Osteocyte (in vitro differentiated cells): ENCODE measurements at regions not wholly inside any gene's neighbourhood (a gene's known extent, or its start where the extent isn't known, plus 50 kb on each side); places are given as distances from the start of the nearest gene placed in this dataset.

Experiments
- DNase-seq: peaks from one replicate; pipeline ENCODE4 v3.0.0; 2021; ENCODE audit warnings: mixed read lengths; ENCODE audit not compliant: unreplicated experiment; ENCODE audit errors: extremely low spot score
- H3K27ac Mint-ChIP-seq: one replicate; pipeline ENCODE4 v1.8.0; 2021; ENCODE audit warnings: mild to moderate bottlenecking, mixed read lengths; ENCODE audit not compliant: unreplicated experiment
- H3K27me3 Mint-ChIP-seq: one replicate; pipeline ENCODE4 v1.8.0; 2021; ENCODE audit warnings: mixed read lengths; ENCODE audit not compliant: unreplicated experiment
- H3K36me3 Mint-ChIP-seq: one replicate; pipeline ENCODE4 v1.8.0; 2021; ENCODE audit warnings: mixed read lengths; ENCODE audit not compliant: unreplicated experiment
- H3K4me1 Mint-ChIP-seq: one replicate; pipeline ENCODE4 v1.8.0; 2021; ENCODE audit warnings: mixed read lengths; ENCODE audit not compliant: unreplicated experiment
- H3K4me3 Mint-ChIP-seq: one replicate; pipeline ENCODE4 v1.8.0; 2021; ENCODE audit warnings: mild to moderate bottlenecking, moderate library complexity, mixed read lengths; ENCODE audit not compliant: unreplicated experiment
- H3K9me3 Mint-ChIP-seq: one replicate; pipeline ENCODE4 v1.8.0; 2021; ENCODE audit warnings: mixed read lengths; ENCODE audit not compliant: unreplicated experiment
- CTCF ChIP-seq: fragments of 200-600 bp; sonication (generic); IDR thresholded peaks from 2 replicates; pipeline ENCODE4 v1.5.0; 2021; ENCODE audit warnings: antibody characterized with exemption, mild to moderate bottlenecking, moderate library complexity

DNA sequence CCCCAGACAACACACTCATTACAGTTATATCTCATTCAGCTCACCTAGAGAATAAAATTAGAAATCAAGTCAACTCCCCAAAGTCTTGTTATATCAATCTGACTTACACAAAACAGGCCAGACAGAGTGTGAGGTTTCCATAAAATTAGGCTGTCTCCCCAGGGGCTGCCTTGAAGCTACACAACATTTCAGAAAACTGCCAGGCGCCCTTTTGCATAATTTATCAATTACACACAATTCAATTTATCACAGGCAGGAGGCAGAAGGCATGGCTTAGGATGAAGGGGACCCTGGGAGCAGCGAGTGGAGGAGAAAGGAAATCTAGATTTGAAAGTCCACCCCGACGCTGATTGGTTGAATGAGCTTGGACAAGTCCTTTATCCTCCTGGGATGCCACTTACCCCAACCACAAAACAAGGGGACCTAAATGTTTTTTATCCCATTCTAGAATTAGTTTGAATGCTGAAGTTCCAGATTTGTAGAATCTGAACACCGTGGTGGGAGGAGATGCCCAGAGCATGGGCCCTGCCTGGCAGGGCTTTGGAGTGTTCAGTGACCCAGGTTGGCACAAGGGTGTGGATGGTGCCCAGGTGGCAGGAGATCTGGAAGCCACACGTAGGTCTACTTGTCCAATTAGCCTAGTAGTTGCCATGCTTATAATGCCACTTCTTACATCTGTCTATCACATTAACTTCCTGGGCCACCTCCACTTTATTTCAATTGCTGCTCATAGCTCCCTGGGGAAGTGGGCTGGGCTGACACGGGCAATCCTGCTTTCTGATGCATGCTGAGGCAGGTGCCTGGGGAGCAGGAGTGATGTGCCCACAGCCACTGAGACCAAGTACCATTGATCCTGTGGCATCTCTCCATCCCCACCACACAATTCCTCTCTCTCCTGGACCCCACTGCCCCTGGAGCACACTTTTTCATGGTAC lies 119.8 kb upstream of the TLE3 start:
- peaks cover 3% of the 10 kb centered on the region for H3K4me1 Mint-ChIP-seq
- H3K4me3 Mint-ChIP-seq, result no peak overlapping the region
- TF ChIP-seq CTCF, result no peak
- H3K36me3 Mint-ChIP-seq, result no peaks in the 10 kb centered on the region
- no peaks in the 10 kb centered on the region for H3K9me3 Mint-ChIP-seq
- H3K27ac Mint-ChIP-seq, result no peak overlapping the region
- DNase-seq, result no peak
- H3K27me3 Mint-ChIP-seq, result peaks cover 48% of the 10 kb centered on the region

DNA sequence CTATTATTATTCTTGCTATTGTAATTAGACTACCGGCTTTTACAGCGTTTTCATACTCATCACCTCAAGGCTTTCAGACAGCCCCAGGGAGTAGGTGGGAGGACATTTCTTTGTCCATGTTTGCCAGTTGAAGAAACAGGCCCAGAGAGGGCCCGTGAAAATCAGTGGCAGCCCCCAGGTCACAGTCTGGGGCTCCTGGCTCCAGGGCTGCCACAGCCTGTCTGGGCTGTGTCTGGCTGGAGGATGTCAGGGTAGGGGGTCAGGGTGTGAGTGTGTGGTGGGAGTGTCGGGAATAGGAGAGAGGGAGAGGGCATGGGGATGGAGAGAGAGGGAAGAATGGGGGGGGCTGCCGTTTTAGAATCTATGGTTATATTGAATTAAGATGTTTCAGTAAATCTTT lies 118.2 kb upstream of the TLE3 start:
- Mint-ChIP-seq H3K36me3 (no peaks in the 10 kb centered on the region), H3K4me3 (no peak overlapping the region), H3K27me3 (peaks cover 43% of the 10 kb centered on the region), H3K4me1 (peaks cover 3% of the 10 kb centered on the region), H3K27ac (no peak overlapping the region), H3K9me3 (no peaks in the 10 kb centered on the region)
- DNase-seq, result no peak
- TF ChIP-seq CTCF, result no peak

DNA sequence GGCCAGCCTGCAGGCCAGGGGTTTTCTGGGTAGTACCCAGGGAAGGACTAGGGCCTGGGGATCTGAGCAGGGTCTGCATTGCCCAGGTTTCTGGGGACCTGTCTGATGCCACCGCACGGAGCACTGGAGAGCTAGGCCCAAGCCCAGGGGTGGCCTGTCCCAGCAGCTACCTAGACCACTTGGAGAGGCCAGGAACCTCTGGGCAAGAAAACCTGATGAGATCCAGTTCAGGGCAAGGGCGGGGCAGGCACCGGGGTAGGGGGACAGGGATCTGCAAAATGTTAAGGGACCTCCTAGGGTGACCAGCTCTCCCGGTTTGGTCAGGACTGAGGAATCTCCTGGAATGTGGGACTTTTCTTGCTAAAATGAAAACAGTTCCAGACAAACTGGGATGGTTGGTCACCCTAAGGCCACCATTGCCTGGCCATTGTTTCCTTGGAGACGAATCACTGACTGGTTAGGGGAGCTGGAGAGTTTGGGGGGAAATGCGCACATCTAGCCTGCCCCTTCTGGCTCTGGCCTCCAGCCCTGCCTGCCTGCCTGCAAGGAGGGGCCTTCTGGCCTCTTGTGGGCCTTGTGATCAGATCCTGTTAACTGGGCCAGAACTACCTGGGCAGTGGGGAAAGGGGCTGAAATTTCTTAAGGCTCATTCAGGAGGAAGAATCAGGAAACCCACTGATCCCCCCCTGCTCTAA lies 117.4 kb upstream of the TLE3 start:
- H3K36me3 Mint-ChIP-seq, result no peaks in the 10 kb centered on the region
- H3K27me3 Mint-ChIP-seq, result peaks cover 43% of the 10 kb centered on the region
- peaks cover 3% of the 10 kb centered on the region for H3K4me1 Mint-ChIP-seq
- H3K4me3 Mint-ChIP-seq, result no peak overlapping the region
- DNase-seq, result no peak
- no peaks in the 10 kb centered on the region for H3K9me3 Mint-ChIP-seq
- no peak for TF ChIP-seq CTCF
- H3K27ac Mint-ChIP-seq, result no peak overlapping the region

- Mint-ChIP-seq H3K36me3 (no peaks in the 10 kb centered on the region), H3K4me3 (no peak overlapping the region), H3K27me3 (peaks cover 47% of the 10 kb centered on the region), H3K27ac (no peak overlapping the region), H3K9me3 (no peaks in the 10 kb centered on the region), H3K4me1 (peaks cover 3% of the 10 kb centered on the region)
- no peak for TF ChIP-seq CTCF
- no peak for DNase-seq
These were observed 116.6 kb upstream of the TLE3 start for GRCh38 chr15:70214276-70214675.

- TF ChIP-seq CTCF, result no peak
- Mint-ChIP-seq H3K27me3 (peaks cover 47% of the 10 kb centered on the region), H3K36me3 (no peaks in the 10 kb centered on the region), H3K27ac (no peak overlapping the region), H3K9me3 (no peaks in the 10 kb centered on the region), H3K4me1 (peaks cover 3% of the 10 kb centered on the region), H3K4me3 (no peak overlapping the region)
- DNase-seq, result no peak
These were observed 116.1 kb upstream of the TLE3 start for GRCh38 chr15:70213794-70214193.
